Prostate gland (tissue), 2 donors: ENCODE measurements at regions not wholly inside any gene's neighbourhood (a gene's known extent, or its start where the extent isn't known, plus 50 kb on each side); places are given as distances from the start of the nearest gene placed in this dataset.

Source experiments
- POLR2A ChIP-seq: fragments of 450-650 bp; IDR thresholded peaks from one replicate; pipeline ENCODE4 v1.6.1; 2016; ENCODE audit warnings: antibody characterized with exemption, mild to moderate bottlenecking
- TF ChIP-seq, protein P1 (sequence below), 4 experiments: fragments of 200-600 bp in 2 of 4; fragments of 450-650 bp in 2 of 4; sonication (generic) in 2 of 4; IDR thresholded peaks; 1 replicate in 3 of 4; 2 replicates in 1 of 4; pipeline ENCODE4 v1.5.1; 2016 to 2019; ENCODE audit warnings: antibody characterized with exemption in 4 of 4, mild to moderate bottlenecking in 2 of 4, moderate library complexity in 2 of 4

DNA sequence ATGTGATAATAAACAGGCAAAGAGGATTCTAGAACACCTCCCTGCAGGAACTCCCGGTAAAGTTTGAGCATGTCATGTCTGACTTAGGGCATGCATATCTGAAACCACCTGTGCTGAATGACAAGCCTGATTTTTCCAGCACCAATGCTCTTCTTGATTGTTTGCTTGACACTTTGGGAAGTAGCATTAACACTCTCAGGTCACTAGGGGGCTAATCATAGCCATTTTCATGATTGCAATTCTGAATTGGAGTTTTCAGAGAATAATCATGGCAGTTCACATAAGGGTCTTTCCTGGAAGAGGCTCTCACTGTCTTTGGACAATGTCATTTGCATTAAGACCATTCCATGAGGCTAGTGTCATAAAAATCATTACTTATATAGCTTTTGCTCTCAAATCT is 234.4 kb upstream of the MTNR1B start:
- TF ChIP-seq, protein P1, sequence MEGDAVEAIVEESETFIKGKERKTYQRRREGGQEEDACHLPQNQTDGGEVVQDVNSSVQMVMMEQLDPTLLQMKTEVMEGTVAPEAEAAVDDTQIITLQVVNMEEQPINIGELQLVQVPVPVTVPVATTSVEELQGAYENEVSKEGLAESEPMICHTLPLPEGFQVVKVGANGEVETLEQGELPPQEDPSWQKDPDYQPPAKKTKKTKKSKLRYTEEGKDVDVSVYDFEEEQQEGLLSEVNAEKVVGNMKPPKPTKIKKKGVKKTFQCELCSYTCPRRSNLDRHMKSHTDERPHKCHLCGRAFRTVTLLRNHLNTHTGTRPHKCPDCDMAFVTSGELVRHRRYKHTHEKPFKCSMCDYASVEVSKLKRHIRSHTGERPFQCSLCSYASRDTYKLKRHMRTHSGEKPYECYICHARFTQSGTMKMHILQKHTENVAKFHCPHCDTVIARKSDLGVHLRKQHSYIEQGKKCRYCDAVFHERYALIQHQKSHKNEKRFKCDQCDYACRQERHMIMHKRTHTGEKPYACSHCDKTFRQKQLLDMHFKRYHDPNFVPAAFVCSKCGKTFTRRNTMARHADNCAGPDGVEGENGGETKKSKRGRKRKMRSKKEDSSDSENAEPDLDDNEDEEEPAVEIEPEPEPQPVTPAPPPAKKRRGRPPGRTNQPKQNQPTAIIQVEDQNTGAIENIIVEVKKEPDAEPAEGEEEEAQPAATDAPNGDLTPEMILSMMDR (IDR thresholded peaks at IDR 0.05) = no peak
- no peak for TF ChIP-seq POLR2A
